DMS 273 (cell line): ENCODE measurements at regions not wholly inside any gene's neighbourhood (a gene's known extent, or its start where the extent isn't known, plus 50 kb on each side); places are given as distances from the start of the nearest gene placed in this dataset.
A peak's percentile ranks its signal among the peaks of the same experiment; 100 is the strongest.

Experiments
- DNase-seq: peaks from one replicate; lab custom pipeline; 2025; ENCODE audit not compliant: unreplicated experiment; lab: John Stamatoyannopoulos, UW

GRCh38 chr2:173419506-173419905 lies 64.8 kb downstream of the CDCA7 start:
- no peak for DNase-seq

GRCh38 chr2:173424886-173425285 lies 70.2 kb downstream of the CDCA7 start:
- DNase-seq: no peak

DNA sequence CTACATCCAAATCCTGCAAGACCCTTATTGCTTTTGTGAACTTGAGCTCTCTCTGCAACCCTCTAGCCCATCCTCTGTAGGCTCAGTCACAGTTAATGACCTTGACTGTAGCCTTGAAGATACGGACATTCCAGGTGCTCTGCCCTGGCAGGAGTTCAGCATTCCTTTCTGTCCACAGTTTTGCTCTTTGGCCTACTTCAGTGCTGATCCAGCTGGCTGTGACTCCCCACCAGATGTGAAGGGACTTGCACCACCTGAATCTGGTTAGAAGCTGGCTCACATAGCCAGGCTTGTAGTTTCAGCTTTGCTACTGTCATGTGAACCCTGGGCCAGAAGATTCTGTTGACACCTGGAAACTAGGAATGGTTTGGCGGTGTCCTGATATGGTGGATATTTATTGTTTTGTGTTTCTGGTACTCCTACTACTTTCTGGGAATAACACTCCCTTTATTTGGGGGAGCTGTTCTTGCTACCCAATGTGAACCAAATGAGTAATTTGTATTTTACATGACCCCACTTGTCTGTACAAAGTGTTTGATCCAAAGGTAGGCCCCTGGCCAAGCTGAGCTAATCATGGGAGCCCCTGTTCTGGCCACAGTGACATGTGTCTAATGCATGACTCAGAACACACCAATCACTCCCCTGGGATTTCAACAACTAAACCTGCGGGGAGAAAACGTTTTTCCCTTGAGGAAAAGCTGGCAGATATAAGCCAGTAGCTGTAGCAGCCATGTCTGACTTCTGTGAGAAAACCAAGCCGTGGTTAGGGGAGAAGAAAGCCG lies 73.4 kb downstream of the CDCA7 start:
- DNase-seq: peak; percentile 69

- DNase-seq: peak; percentile 12
Measured at GRCh38 chr2:173431191-173431590, 76.5 kb downstream of the CDCA7 start.

GRCh38 chr2:173432049-173432754 lies 77.5 kb downstream of the CDCA7 start:
- DNase-seq: no peak

- peak; percentile 63 for DNase-seq
Measured at GRCh38 chr2:173434762-173435569, 80.3 kb downstream of the CDCA7 start.

DNA sequence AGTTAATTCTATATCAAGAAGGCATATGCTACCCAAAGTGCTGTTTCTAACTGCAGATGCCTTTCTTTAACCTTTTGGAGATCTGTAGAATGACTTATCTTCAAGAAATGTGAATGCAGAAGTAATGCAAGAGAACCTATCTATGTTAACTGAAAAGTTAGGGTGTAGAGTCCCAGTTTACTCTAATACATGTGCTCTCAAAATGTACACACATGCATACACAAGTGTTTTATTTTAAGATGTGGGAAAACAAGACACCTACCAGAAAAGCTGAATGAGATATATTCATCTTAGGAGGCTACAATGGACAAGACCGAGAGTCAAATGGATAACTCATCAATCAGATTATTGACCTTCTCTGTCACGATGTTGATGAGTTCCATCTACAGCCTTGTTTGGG lies 80.9 kb downstream of the CDCA7 start:
- no peak for DNase-seq

DNA sequence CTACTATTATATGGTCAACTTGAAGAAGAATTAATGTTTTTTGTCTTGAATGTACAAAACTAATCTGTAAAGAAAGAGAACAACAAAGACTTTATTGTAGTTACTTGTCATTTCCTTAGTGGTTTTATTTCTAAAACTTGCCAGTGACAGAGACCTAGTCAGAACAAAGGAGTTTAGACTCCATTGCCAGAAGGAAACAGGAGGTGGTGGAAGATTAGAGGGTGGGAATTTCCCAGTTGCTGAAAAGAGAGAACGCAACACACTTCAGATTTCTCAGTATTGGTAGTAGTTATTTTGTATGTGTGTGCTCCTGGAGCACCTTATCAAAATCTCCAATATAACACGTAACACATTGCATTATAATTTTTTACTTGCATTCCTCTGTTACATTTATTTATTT lies 81.4 kb downstream of the CDCA7 start:
- DNase-seq: no peak

DNA sequence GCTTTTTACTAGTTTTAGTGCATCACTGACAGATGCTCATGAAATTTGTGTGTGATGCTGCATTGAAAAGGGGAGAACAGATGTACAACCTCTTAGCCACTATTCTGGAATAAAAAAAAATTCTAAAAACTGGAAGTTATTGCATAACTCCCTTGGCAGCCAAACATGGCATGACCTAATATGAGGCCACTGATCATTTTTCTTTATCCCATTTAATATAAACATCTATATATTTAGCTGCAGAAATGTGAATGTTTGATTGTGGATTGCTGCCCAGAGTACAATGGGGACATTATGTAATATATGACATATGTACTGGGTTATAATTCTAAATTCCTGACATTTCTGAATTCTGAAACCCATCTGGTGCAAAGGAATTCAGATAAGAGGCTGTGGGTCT lies 86.5 kb downstream of the CDCA7 start:
- peak; percentile 44 for DNase-seq

DNA sequence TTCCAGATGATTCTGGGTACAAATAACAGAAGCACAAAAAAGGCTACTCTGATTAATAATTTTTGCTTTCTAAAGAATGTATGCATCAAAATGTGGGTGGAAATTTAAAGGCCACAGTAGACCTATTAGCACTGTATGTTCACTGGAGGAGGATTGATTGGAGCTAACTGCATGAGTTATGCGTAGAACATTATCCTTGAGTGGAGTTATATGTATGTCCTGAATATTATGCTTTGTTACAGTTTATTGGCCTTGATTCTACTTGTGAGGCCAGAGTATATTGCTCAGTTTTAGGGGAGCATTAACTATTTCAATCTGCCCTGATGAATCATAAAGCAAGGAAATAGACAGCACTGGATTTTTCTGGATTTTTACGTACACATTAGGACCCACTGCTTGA lies 87.9 kb downstream of the CDCA7 start:
- DNase-seq: no peak

GRCh38 chr2:173446722-173447121 lies 92.0 kb downstream of the CDCA7 start:
- no peak for DNase-seq

- DNase-seq: peak; percentile 98
Measured at GRCh38 chr2:173448938-173449471, 94.3 kb downstream of the CDCA7 start.

DNA sequence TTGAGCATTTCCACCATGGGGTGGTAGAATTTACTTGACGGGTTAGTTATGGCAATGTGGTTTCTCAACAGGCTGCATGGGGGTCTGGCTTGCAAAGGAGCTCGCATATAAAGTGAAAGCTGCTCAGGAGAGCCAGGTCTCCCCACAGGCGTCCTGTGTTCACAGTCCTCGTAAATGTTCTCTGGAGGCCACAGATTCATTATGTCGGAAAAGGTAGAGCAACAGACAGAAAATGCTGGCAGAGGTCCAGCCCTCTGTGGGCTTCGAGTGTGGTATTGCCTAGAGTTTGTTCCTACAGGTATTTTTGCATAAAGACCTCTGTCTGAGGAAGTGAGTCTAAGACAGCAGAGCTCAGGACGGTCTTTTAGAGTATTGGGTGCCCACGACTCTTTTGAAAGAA lies 96.4 kb downstream of the CDCA7 start:
- DNase-seq: peak; percentile 13

DNA sequence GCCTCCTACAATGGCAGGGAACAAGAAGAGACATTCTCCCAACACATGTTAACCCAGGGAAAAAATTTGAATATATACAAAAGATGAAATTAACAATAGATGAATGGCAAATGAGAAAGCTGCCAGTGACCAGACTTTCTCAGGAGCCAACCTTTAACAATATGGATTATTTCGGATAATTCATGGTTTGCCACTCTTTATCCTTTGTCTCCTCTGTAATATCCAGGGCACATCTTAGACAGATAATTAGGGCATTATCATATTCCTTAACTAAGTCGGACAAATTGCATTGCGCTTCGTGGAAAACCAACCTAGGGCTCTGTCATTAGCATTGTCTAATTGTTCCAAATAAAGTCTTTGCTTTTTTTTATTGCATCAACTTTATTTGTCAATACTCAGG lies 97.3 kb downstream of the CDCA7 start:
- no peak for DNase-seq

DNA sequence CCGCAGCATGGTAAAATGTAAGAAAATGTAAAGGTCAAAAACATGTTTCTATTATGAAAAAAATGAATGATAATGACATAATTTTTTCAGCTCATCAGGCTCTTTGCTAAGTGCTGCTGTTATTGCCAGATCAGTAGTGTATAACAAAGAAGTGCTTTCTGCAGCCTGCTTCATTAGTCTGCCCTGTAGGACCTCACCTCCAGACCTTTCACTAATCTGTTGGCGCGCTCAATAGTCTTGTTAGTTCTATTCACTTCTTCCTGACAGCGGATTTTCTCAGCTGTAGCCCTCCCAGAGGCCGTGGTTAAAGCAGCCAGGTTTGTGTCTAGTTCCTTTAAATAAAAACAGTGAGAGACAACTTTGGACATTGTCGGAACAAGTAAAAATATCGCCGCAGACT lies 97.7 kb downstream of the CDCA7 start:
- DNase-seq: no peak

DNA sequence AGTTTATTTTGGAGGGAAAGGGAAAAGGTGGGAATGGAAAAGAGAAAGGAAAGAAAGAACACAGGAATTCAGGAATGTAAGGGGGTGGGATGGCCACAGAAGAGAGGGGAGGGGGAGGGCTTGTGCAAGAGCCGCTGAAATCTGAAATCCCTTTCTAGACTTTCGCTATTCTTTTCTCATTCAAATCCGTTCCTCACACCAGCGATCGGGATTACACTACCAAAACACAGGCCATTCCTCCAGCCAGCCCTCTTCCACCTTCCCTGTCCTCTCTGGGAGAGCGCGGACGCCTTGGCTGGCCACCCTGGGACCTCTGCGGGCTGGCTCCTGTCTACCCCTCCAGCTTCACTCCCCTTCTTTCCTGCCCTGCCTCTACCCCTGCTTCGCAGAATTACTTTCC lies 102.3 kb downstream of the CDCA7 start:
- no peak for DNase-seq

DNA sequence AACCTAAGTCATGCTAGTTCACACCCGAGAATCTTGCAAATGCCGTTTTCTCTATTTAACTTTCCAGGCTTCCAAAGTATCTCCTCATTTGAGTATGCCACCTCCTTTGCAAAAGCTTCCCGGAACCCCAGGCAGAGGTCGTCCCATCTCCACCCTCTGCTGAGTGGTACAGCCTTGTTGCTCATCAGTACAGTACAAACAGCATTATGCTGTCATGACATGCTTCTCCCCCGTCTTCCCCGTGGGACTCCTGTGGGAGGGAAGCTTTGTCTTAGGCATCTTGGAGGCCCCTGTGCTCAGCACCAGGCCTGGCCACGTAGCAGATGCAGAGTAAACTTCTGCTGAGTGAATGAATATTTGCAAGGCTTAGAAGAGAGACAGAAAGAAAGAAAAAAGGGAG lies 102.7 kb downstream of the CDCA7 start:
- no peak for DNase-seq

DNA sequence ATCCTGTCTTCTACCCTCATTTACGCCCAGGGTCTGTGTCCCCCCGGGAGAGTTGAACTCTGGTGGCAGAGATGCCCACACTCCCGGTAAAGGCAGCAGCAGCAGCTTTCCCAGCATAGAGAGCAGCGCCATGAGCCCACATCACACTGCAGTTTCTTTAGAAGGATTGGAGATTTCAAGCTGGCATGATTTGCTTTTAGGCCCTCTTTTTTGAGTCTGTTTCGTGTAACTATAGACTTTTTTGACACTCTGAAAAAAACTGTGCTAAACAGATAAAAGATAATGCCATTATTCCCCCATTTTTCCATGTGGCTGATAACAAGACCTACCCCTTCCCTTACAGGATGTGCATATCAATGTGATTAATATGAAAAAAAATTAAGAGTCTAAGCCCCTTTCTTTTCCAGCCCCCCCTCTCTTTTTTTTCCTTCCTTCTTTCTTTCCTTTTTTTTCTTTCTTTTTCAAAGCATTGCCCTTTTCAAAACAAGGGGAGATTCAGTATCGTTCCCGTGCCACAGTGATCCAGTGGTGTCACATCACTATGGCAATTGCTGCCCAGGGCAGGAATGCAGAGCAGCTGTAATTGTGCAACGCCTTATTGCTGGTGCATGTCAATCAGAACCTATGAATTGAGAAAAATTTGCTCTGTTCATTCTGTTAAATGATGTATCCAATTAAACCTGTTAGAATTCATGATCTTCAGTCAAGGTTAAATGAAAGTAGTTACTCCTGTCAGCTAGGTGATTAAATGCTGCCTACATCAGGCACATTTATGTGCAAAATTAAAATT lies 104.5 kb downstream of the CDCA7 start:
- DNase-seq: no peak

DNA sequence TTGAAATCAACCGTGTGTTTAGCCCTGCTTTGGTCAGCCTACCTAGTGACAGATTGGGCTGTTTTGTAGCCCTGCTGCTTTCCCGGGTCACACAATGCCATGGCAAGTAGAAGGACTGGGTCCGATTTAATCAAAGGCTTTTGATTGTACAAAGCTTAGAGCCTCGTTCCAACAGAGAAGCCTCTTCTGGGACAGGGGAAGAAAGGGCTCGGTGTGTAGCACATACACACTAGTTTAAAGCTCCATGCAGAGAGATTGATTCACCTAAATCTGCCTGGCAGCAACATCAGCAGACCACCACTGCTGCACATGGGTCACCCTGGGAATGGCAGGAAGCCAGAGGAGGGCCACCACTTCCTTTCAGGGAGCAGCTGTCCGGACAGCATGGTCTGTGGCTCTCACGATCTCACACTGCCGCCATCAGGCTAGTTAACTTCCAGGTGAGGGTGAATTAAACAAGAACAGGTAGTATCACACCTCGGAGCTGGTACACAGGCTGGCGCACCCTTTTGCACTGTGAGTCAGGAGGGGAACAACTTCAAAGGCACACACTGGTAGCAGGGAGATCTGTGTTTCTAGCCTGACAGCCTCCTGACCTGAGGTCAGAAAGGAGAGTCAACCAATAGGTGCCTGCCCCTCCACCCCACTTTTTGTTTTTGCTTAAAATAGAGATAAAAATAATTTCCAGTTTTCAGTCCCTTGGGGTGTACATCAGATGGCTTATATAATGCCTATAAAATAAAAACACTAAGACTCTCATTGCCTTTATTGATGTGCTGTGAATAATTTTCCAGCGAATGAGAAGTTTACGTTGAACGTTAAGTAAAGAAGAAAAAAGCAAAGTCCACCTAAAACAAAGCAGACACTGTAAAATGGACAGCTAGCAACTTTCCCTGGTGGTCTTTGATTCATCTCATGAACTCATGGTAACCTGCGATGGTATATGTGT lies 108.5 kb downstream of the CDCA7 start:
- DNase-seq: peak; percentile 6

GRCh38 chr2:173463846-173464245 lies 109.2 kb downstream of the CDCA7 start:
- no peak for DNase-seq
